AG10803 (cell line): ENCODE measurements at regions not wholly inside any gene's neighbourhood (a gene's known extent, or its start where the extent isn't known, plus 50 kb on each side); places are given as distances from the start of the nearest gene placed in this dataset.
"Not testable (repeated sequence)": the region's sequence is repeated elsewhere in the genome, so short reads cannot be mapped to it uniquely, and the experiment has no call there.

Experiments used
- DNase-seq: peaks from one replicate; pipeline ENCODE4 v3.0.0; 2010; ENCODE audit warnings: low read depth
- H3K4me3 ChIP-seq: 2 replicates; pipeline ENCODE4 v1.5.1; 2011; ENCODE audit warnings: mild to moderate bottlenecking, low read length, control low read depth
- CTCF ChIP-seq: conservative IDR thresholded peaks from 2 replicates; pipeline ENCODE4 v1.5.1; 2011; ENCODE audit warnings: mild to moderate bottlenecking, low read length, control low read depth, inconsistent platforms

DNA sequence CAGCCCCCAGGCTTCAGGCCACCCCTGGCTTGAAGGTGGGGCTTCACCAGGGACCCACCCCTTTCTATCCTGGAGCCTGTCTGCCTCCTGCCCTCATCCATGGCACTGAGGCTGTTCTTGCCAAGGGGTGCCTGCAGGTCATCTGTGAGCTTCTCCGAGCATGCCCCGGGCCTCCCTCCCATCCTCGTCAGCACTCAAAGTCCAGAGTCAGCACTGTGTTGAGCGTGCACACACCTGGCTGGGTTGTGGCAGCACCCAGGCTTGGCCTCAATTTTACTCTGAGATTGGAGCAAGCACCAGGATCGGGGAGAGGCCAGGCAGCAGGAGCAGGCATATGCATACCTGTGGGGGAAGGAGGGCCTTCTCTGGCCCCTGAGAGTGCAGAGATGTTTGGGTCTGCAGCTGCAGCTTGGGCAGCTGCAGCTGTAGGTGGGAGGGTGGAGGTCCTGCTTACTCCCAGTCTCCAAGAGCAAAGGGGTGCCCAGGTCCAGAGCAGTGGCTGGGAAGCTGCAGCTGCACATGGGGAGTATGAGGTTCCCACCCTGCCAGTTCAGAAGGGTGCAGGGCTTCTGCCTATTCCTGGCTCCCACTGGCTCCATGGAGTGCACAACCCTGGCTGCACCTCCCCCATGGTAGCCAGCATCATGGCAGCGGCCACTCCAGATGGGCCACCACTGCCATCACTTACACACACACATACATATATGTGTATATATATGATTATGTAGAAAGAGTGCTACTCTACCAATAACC, 488.7 kb downstream of the JRKL start:
- no peak for DNase-seq
- no peak for TF ChIP-seq CTCF
- H3K4me3 ChIP-seq = no peak overlapping the region

DNA sequence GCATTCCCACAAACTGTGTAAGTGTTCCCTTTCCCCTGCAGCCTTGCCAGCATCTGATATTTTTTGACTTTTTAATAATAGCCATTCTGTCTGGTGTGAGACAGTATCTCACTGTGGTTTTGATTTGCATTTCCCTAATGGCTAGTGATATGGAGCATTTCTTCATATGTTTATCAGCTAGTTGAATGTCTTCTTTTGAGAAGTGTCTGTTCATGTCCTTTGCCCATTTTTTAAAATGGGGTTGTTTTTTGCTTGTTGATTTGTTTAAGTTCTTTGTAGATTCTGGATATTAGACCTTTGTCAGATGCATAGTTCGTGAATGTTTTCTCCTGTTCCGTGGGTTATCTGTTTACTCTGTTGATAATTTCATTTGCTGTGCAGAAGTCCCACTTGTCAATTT, 492.8 kb downstream of the JRKL start:
- DNase-seq = not testable (repeated sequence)

DNA sequence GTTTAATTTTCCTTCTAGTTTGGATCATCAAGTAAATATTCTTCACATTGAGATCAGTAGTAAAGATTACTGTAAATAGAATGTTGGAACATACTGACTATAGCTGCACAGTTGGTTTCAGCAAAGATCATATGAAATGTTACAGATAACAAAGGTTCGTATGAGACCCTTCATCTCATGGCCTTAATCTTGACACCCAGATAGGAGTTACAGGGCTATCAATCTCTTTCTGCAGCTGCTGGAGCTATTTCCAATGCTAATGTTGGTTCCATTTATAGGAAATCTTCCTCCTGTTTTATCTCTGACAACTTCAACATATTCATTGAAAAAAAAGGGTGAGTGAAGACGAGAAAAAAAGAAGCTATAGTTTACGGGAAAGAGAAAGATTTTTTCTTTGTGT, 495.6 kb downstream of the JRKL start:
- DNase-seq = no peak
- TF ChIP-seq CTCF = no peak
- H3K4me3 ChIP-seq = no peak overlapping the region

More for the DNA sequence above, 492.8 kb downstream of the JRKL start:
- H3K4me3 ChIP-seq = not testable (repeated sequence)

DNA sequence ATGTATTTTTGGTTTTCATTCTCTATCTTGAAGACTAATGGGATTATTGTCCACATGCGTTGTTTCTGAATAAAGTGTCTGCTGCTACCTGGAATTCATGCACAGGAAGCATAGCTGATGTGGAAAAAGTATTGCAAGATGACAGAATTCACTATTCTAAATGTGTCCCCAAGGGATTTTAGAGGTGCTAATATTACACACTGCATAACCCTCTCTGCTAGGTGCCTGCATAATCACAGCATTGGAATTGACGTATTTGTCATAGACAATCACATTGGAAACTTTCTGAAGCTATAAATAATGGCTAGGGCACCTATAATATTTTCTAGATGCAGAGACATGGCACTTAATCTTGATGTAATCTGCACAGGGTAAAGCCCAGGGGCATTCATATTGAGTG, 496.1 kb downstream of the JRKL start:
- H3K4me3 ChIP-seq = no peak overlapping the region
- TF ChIP-seq CTCF = no peak
- DNase-seq = no peak

GRCh38 chr11:96893988-96894387, 504.2 kb downstream of the JRKL start:
- no peak overlapping the region for H3K4me3 ChIP-seq
- TF ChIP-seq CTCF = no peak

DNA sequence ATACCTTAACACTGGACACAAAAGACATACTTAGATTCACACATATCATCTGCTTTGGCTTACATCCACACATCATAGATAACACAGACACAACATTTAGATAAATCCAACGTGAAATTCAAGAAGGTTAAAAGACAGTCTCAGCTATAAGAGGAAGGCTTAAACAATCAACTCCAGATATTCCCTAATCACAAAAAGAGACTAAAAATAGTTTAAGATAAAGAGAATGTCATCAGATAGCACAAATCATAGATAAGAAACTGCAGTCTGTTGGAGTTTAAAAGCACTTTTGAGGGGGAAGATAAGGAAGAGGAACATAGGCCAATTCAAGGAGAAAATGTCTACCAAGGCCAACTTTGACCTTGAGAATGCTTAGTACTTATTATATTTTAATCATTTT, 504.8 kb downstream of the JRKL start:
- no peak for TF ChIP-seq CTCF
- no peak overlapping the region for H3K4me3 ChIP-seq
- no peak for DNase-seq

More at GRCh38 chr11:96893988-96894387, 504.2 kb downstream of the JRKL start:
- DNase-seq = no peak

- no peak overlapping the region for H3K4me3 ChIP-seq
- TF ChIP-seq CTCF = no peak
- no peak for DNase-seq
Observed at GRCh38 chr11:96899971-96900370, 510.2 kb downstream of the JRKL start.
